Choroid plexus epithelial cell (primary cell): ENCODE measurements at regions not wholly inside any gene's neighbourhood (a gene's known extent, or its start where the extent isn't known, plus 50 kb on each side); places are given as distances from the start of the nearest gene placed in this dataset.
"Not testable (repeated sequence)": the region's sequence is repeated elsewhere in the genome, so short reads cannot be mapped to it uniquely, and the experiment has no call there.

Source experiments
- DNase-seq: peaks from one replicate; pipeline ENCODE4 v3.0.0-alpha.2; 2010; ENCODE audit warnings: low read depth
- H3K4me3 ChIP-seq: 2 replicates; pipeline ENCODE4 v1.5.1; 2011; ENCODE audit warnings: low read depth, mild to moderate bottlenecking, control low read depth, low read length, moderate library complexity
- CTCF ChIP-seq: conservative IDR thresholded peaks from 2 replicates; pipeline ENCODE4 v1.5.1; 2011; ENCODE audit warnings: low read depth, mild to moderate bottlenecking, control low read depth, inconsistent platforms, low read length, moderate library complexity

DNA sequence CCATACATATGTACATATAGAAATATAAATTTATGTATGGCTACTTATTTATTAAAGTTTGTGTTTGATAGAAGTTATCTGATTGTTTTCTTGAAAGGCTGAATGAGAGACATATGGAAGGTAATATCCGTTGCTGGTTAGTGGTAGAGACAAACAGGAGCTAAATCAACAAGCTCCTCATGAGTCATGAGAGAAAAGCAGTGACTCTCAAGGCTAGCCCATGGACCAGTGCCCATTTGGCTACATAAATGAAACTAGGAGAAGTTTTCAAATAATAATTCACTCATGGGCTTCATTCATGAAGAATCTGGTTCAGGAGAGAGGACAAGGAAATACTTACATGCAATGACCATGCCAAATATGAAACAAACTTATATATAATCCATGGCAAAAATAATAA lies 504.5 kb upstream of the ITGA1 start:
- DNase-seq: peak; percentile 1

DNA sequence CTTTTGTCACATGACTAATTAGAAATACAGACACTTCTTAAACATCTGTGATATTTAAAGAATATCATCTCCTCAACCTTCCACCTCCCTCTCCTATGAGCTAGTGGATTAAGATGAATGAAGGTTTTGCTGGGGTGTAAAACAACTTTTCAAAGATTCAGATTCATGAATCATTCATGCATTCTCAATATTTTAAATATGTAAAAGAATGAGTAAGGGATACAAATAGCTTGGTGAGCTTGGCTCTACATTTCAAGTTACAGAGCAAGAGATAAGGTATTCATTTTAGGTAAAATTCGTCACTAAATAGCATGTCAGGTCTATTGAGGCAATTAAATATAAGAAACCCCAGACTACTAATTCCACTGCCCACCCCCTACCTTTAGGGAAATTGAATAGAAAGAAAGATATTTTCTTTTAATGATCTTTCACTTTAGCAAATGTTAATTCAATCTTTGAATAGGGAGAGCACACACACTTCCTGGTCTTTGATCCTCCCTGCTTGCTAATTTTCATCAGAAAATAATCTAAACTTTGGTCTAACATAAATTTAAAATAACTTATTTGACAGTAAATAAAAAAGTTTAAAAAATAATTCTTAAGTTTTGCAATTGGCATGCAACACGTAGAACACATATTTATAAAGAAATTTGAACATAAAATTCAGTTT lies 486.9 kb upstream of the ITGA1 start:
- no peak overlapping the region for H3K4me3 ChIP-seq
- DNase-seq: no peak
- TF ChIP-seq CTCF: no peak

More for the DNA sequence above, 504.5 kb upstream of the ITGA1 start:
- H3K4me3 ChIP-seq: no peak overlapping the region
- TF ChIP-seq CTCF: no peak

- not testable (repeated sequence) for DNase-seq, H3K4me3 ChIP-seq
These were observed 482.9 kb upstream of the ITGA1 start for GRCh38 chr5:52304816-52305215.

GRCh38 chr5:52328220-52328806 lies 459.4 kb upstream of the ITGA1 start:
- no peak for TF ChIP-seq CTCF
- no peak overlapping the region for H3K4me3 ChIP-seq
- no peak for DNase-seq

DNA sequence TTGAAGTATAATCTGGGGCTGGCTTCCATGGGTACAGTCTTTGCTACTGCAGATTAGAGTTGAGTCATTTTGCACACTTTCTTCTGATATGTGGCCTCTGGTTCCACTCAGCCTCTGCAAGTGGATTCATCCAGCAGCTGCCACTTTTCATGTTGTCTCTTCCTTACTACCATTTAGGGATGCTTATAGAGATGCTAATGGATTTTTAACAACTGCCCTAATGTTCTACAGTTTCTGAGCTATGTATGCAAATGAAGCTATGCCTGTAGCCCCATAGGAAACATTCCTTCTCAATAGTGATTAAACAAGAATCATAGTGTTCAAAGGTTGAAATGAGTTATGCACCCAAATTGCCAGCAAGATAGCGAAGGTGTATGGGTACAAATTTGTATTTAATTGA lies 456.0 kb upstream of the ITGA1 start:
- no peak for DNase-seq
- TF ChIP-seq CTCF: no peak
- no peak overlapping the region for H3K4me3 ChIP-seq

GRCh38 chr5:52334367-52334766 lies 453.3 kb upstream of the ITGA1 start:
- no peak overlapping the region for H3K4me3 ChIP-seq
- no peak for DNase-seq
- TF ChIP-seq CTCF: no peak

GRCh38 chr5:52339285-52339684 lies 448.4 kb upstream of the ITGA1 start:
- no peak for TF ChIP-seq CTCF
- no peak for DNase-seq
- no peak overlapping the region for H3K4me3 ChIP-seq
